Endodermal cell (in vitro differentiated cells): ENCODE measurements at regions not wholly inside any gene's neighbourhood (a gene's known extent, or its start where the extent isn't known, plus 50 kb on each side); places are given as distances from the start of the nearest gene placed in this dataset.
"Not testable (repeated sequence)": the region's sequence is repeated elsewhere in the genome, so short reads cannot be mapped to it uniquely, and the experiment has no call there.

Source experiments
- DNase-seq: peaks from one replicate; pipeline ENCODE4 v3.0.0-alpha.2; 2017
- H3K27ac ChIP-seq: 2 replicates; pipeline ENCODE4 v1.5.1; 2013; ENCODE audit warnings: mild to moderate bottlenecking, low read depth, low read length, moderate library complexity
- H3K27me3 ChIP-seq: 2 replicates; pipeline ENCODE4 v1.6.1; 2013; ENCODE audit warnings: mild to moderate bottlenecking, low read length, moderate library complexity; ENCODE audit not compliant: insufficient read depth, control insufficient read depth, poor library complexity, severe bottlenecking
- H3K36me3 ChIP-seq: 2 replicates; pipeline ENCODE4 v1.7.0; 2013; ENCODE audit warnings: mild to moderate bottlenecking, low read length, moderate library complexity; ENCODE audit not compliant: control insufficient read depth, insufficient read depth
- H3K4me1 ChIP-seq: one replicate; pipeline ENCODE4 v1.7.0; 2013; ENCODE audit warnings: low read length; ENCODE audit not compliant: control insufficient read depth, insufficient read depth
- H3K4me3 ChIP-seq: 2 replicates; pipeline ENCODE4 v1.5.1; 2013; ENCODE audit warnings: mild to moderate bottlenecking, low read length, moderate library complexity
- H3K9ac ChIP-seq: 2 replicates; pipeline ENCODE4 v1.6.1; 2013; ENCODE audit warnings: mild to moderate bottlenecking, low read length, moderate library complexity; ENCODE audit not compliant: poor library complexity, severe bottlenecking; ENCODE audit errors: extremely low read depth
- H3K9me3 ChIP-seq: 2 replicates; pipeline ENCODE4 v1.6.1; 2013; ENCODE audit warnings: mild to moderate bottlenecking, low read length, moderate library complexity; ENCODE audit not compliant: control insufficient read depth
- H3K27ac Mint-ChIP-seq: 2 replicates; pipeline ENCODE4 v1.8.0; 2020; ENCODE audit warnings: mixed read lengths
- H3K27me3 Mint-ChIP-seq: 2 replicates; pipeline ENCODE4 v1.8.0; 2021; ENCODE audit warnings: mild to moderate bottlenecking, mixed read lengths; ENCODE audit not compliant: insufficient read depth
- H3K36me3 Mint-ChIP-seq: 2 replicates; pipeline ENCODE4 v1.8.0; 2020; ENCODE audit warnings: low read depth, mixed read lengths
- H3K4me1 Mint-ChIP-seq: 2 replicates; pipeline ENCODE4 v1.8.0; 2020; ENCODE audit warnings: mixed read lengths
- H3K4me3 Mint-ChIP-seq: 2 replicates; pipeline ENCODE4 v1.8.0; 2020; ENCODE audit warnings: mild to moderate bottlenecking, moderate library complexity, mixed read lengths
- H3K9me3 Mint-ChIP-seq: 2 replicates; pipeline ENCODE4 v1.8.0; 2020; ENCODE audit warnings: mild to moderate bottlenecking, mixed read lengths
- CTCF ChIP-seq: fragments of 200-600 bp; sonication (generic); conservative IDR thresholded peaks from 2 replicates; pipeline ENCODE4 v1.5.0; 2021; ENCODE audit warnings: antibody characterized with exemption, mild to moderate bottlenecking
- WGBS, 2 experiments: methylation state at CpG; one replicate each; pipeline versions ENCODE4 v1.1.5 to v1.1.7; 2013; ENCODE audit warnings: missing lambda C conversion rate in 2 of 2, mixed read lengths in 1 of 2; ENCODE audit not compliant: insufficient coverage in 1 of 2, insufficient read length in 1 of 2; 5-methylcytosine and 5-hydroxymethylcytosine counted together

- no CpG with 5 or more reads among the region's 1 CpG for WGBS, 2 experiments
- H3K36me3 Mint-ChIP-seq, result no peaks in the 10 kb centered on the region
- Histone ChIP-seq H3K4me1 (no peaks in the 10 kb centered on the region), H3K9ac (no peak overlapping the region), H3K9me3 (no peaks in the 10 kb centered on the region), H3K27ac (no peak overlapping the region), H3K36me3 (no peaks in the 10 kb centered on the region), H3K27me3 (no peaks in the 10 kb centered on the region), H3K4me3 (no peak overlapping the region)
- no peaks in the 10 kb centered on the region for H3K4me1 Mint-ChIP-seq
- H3K4me3 Mint-ChIP-seq, result no peak overlapping the region
- H3K9me3 Mint-ChIP-seq, result no peaks in the 10 kb centered on the region
- H3K27ac Mint-ChIP-seq, result no peak overlapping the region
- no peak for DNase-seq
- no peaks in the 10 kb centered on the region for H3K27me3 Mint-ChIP-seq
- no peak for TF ChIP-seq CTCF
Observed at GRCh38 chr11:87560352-87560751, 522.6 kb downstream of the TMEM135 start.

- H3K9me3 Mint-ChIP-seq, H3K36me3 Mint-ChIP-seq, H3K27me3 ChIP-seq, H3K4me3 Mint-ChIP-seq, H3K4me1 Mint-ChIP-seq, H3K27ac Mint-ChIP-seq, H3K9me3 ChIP-seq, DNase-seq, H3K27ac ChIP-seq, H3K36me3 ChIP-seq, H3K4me3 ChIP-seq, H3K9ac ChIP-seq, H3K27me3 Mint-ChIP-seq, H3K4me1 ChIP-seq: not testable (repeated sequence)
- 89% methylated on average over 2 to 3 of the region's 3 CpGs for WGBS, 2 experiments
Observed at GRCh38 chr11:87559852-87560251, 522.1 kb downstream of the TMEM135 start.

- Mint-ChIP-seq H3K4me3 (no peak overlapping the region), H3K9me3 (peaks cover 8% of the 10 kb centered on the region), H3K4me1 (no peaks in the 10 kb centered on the region), H3K36me3 (no peaks in the 10 kb centered on the region), H3K27me3 (no peaks in the 10 kb centered on the region), H3K27ac (no peak overlapping the region)
- no peaks in the 10 kb centered on the region for H3K4me1 ChIP-seq
- no peak overlapping the region for H3K9ac ChIP-seq
- H3K36me3 ChIP-seq, result no peaks in the 10 kb centered on the region
- H3K9me3 ChIP-seq, result peaks cover 3% of the 10 kb centered on the region
- no peaks in the 10 kb centered on the region for H3K27me3 ChIP-seq
- no peak overlapping the region for H3K27ac ChIP-seq
- no peak for DNase-seq
- 77 to 89% methylated on average over 2 of the region's 2 CpGs for WGBS, 2 experiments
- no peak for TF ChIP-seq CTCF
- no peak overlapping the region for H3K4me3 ChIP-seq
Observed at GRCh38 chr11:87555101-87555500, 517.4 kb downstream of the TMEM135 start.

- 100% methylated on average over 1 to 2 of the region's 3 CpGs for WGBS, 2 experiments
- peaks cover 13% of the 10 kb centered on the region for H3K9me3 ChIP-seq
- Mint-ChIP-seq H3K4me1 (no peaks in the 10 kb centered on the region), H3K27me3 (no peaks in the 10 kb centered on the region), H3K36me3 (no peaks in the 10 kb centered on the region), H3K27ac (no peak overlapping the region), H3K9me3 (peaks cover 47% of the 10 kb centered on the region), H3K4me3 (no peak overlapping the region)
- no peak for TF ChIP-seq CTCF
- H3K36me3 ChIP-seq, result no peaks in the 10 kb centered on the region
- no peak overlapping the region for H3K9ac ChIP-seq
- H3K4me1 ChIP-seq, result no peaks in the 10 kb centered on the region
- no peaks in the 10 kb centered on the region for H3K27me3 ChIP-seq
- H3K4me3 ChIP-seq, result no peak overlapping the region
- no peak for DNase-seq
- H3K27ac ChIP-seq, result no peak overlapping the region
Observed at GRCh38 chr11:87548797-87549196, 511.1 kb downstream of the TMEM135 start.
